ENCODE measurements at regions not wholly inside any gene's neighbourhood (a gene's known extent, or its start where the extent isn't known, plus 50 kb on each side); places are given as distances from the start of the nearest gene placed in this dataset.
"Not testable (repeated sequence)": the region's sequence is repeated elsewhere in the genome, so short reads cannot be mapped to it uniquely, and the experiment has no call there.

DNA sequence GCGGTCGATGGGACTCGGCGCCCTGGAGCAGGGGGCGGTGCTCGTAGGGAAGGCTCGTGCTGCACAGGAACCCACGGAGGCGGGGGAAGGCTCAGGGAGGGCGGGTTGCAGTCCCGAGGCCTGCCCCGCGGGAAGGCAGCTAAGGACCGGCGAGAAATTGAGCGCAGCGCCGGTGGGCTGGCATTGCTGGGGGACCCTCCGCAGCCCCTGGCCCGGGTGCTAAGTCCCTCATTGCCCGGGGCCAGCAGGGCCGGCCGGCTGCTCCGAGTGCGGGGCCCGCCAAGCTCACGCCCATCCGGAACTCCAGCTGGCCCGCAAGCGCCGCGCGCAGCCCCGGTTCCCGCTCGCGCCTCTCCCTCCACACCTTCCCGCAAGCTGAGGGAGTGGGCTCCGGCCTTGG, 576.8 kb upstream of the LINC00305 start:
- TF ChIP-seq, protein P1, sequence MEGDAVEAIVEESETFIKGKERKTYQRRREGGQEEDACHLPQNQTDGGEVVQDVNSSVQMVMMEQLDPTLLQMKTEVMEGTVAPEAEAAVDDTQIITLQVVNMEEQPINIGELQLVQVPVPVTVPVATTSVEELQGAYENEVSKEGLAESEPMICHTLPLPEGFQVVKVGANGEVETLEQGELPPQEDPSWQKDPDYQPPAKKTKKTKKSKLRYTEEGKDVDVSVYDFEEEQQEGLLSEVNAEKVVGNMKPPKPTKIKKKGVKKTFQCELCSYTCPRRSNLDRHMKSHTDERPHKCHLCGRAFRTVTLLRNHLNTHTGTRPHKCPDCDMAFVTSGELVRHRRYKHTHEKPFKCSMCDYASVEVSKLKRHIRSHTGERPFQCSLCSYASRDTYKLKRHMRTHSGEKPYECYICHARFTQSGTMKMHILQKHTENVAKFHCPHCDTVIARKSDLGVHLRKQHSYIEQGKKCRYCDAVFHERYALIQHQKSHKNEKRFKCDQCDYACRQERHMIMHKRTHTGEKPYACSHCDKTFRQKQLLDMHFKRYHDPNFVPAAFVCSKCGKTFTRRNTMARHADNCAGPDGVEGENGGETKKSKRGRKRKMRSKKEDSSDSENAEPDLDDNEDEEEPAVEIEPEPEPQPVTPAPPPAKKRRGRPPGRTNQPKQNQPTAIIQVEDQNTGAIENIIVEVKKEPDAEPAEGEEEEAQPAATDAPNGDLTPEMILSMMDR (conservative IDR thresholded peaks at IDR 0.05) = not testable (repeated sequence)
- TF ChIP-seq EZH2 (IDR thresholded peaks at IDR 0.05; ENCODE audit: low read depth) = not testable (repeated sequence)

Measured in PC-9 (cell line).